Ishikawa (cell line): ENCODE measurements at regions not wholly inside any gene's neighbourhood (a gene's known extent, or its start where the extent isn't known, plus 50 kb on each side); places are given as distances from the start of the nearest gene placed in this dataset.

Experiments used
- CEBPB ChIP-seq: IDR thresholded peaks from 2 replicates; pipeline ENCODE4 v1.6.1; 2012
- CREB1 ChIP-seq: IDR thresholded peaks from 2 replicates; pipeline ENCODE4 v1.6.1; 2012; ENCODE audit warnings: low read depth
- EGR1 ChIP-seq: IDR thresholded peaks from 2 replicates; pipeline ENCODE4 v1.6.1; 2012
- EP300 ChIP-seq: IDR thresholded peaks from 2 replicates; pipeline ENCODE4 v1.6.1; 2012; ENCODE audit warnings: borderline replicate concordance
- NFIC ChIP-seq: IDR thresholded peaks from 2 replicates; pipeline ENCODE4 v1.6.1; 2012
- REST ChIP-seq: IDR thresholded peaks from 2 replicates; pipeline ENCODE4 v1.6.1; 2012; ENCODE audit warnings: low read depth, mild to moderate bottlenecking
- TAF1 ChIP-seq: IDR thresholded peaks from 2 replicates; pipeline ENCODE4 v1.6.1; 2012; ENCODE audit warnings: low read depth, mild to moderate bottlenecking
- TEAD4 ChIP-seq: IDR thresholded peaks from 2 replicates; pipeline ENCODE4 v1.6.1; 2012
- USF1 ChIP-seq: IDR thresholded peaks from 2 replicates; pipeline ENCODE4 v1.6.1; 2012
- YY1 ChIP-seq: IDR thresholded peaks from 2 replicates; pipeline ENCODE4 v1.6.1; 2012; ENCODE audit warnings: low read depth

- TF ChIP-seq REST: no peak
- TF ChIP-seq EP300: no peak
- no peak for TF ChIP-seq CEBPB
- TF ChIP-seq NFIC: no peak
- TF ChIP-seq TEAD4: no peak
- no peak for TF ChIP-seq TAF1
- TF ChIP-seq CREB1: no peak
- TF ChIP-seq EGR1: no peak
- TF ChIP-seq USF1: no peak
- no peak for TF ChIP-seq YY1
These were observed 69.9 kb upstream of the ARHGEF7 start for GRCh38 chr13:111045170-111045569.
